ENCODE measurements at regions not wholly inside any gene's neighbourhood (a gene's known extent, or its start where the extent isn't known, plus 50 kb on each side); places are given as distances from the start of the nearest gene placed in this dataset.

DNA sequence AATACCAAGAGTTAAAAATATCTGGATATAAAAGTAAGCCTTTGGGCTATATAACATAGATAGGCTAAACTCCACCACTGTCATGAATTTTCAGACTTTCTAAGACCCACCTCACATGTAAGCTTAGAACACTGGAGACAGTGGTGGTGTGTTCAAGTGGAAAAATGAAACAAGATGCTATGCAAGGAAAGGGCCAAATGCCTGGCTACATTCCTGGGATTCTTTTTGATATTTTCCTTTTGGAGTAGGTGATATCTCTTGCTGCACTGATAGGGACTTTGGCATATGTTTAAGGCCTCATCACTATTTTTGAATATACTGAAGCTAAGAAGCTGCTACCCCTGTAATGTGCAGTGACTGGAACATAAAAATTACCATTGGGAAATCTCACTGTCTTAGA lies 341.3 kb downstream of the SLC16A7 start:
- H3K9me3 Mint-ChIP-seq: no peaks in the 10 kb centered on the region
- ATAC-seq (no peak), DNase-seq (ENCODE audit: low spot score) (no peak)
- no peak overlapping the region for H3K27ac Mint-ChIP-seq
- peaks cover 20% of the 10 kb centered on the region for H3K4me1 Mint-ChIP-seq
- TF ChIP-seq OVOL2 (CRISPR knock-in tag; IDR thresholded peaks at IDR 0.05; ENCODE audit: borderline replicate concordance) (no peak), ZNF317 (CRISPR knock-in tag; IDR thresholded peaks at IDR 0.05; ENCODE audit: borderline replicate concordance, low read depth) (no peak), CREB1 (CRISPR knock-in tag; IDR thresholded peaks at IDR 0.05) (no peak), NFATC4 (CRISPR knock-in tag; IDR thresholded peaks at IDR 0.05) (no peak), TP53 (CRISPR knock-in tag; IDR thresholded peaks at IDR 0.05) (no peak), SMAD4 (CRISPR knock-in tag; IDR thresholded peaks at IDR 0.05) (no peak), MYBL2 (CRISPR knock-in tag; IDR thresholded peaks at IDR 0.05) (no peak)
- H3K4me3 Mint-ChIP-seq: no peak overlapping the region
- H3K27me3 Mint-ChIP-seq (ENCODE audit: low read depth): peaks cover 43% of the 10 kb centered on the region
- no peaks in the 10 kb centered on the region for H3K36me3 Mint-ChIP-seq
- POLR2A ChIA-PET: no interaction called here
- CTCF ChIA-PET: no interaction called here

DNA sequence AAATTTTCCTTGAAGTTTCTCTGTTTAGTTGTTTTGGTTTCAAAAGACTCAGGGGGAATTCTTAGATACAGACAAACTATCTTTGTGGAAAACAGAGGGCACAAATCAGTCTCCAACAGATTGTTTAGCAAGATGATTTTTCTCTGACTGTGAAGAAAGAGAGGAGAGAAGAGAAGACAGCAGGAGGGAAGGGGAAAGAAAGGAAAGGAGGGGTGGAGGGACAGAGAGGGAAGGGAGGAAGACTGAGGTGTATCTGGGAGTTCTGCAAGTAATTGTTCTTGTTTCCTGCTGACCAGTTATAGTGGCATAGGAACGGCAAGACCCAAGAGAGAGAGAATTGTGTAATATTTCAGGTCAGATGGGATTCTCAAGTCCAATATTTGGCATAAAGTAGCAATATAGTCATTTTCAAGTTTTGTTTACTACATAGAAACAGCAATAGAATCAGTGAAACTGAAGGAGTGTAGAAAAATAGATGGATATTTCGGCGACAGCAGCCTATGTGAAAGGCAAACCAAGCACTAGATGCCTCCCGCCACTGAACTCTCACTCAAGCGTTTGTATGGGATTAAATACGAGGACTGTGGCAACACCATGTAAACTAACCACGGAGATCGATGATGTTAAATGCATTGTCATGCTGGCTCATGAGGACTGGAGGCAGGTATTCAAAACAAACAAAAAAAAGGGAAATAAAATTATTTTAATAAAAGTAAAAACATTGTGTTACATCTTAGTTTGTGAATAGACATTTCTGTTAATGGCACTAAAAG lies 342.5 kb downstream of the SLC16A7 start:
- Mint-ChIP-seq H3K27ac (peak overlapping the region; percentile 11; the same call in 1 of the 2 replicates), H3K4me1 (peaks cover 21% of the 10 kb centered on the region), H3K36me3 (no peaks in the 10 kb centered on the region), H3K4me3 (no peak overlapping the region), H3K9me3 (no peaks in the 10 kb centered on the region), H3K27me3 (ENCODE audit: low read depth) (peaks cover 43% of the 10 kb centered on the region)
- ChIA-PET POLR2A (no interaction called here), CTCF (no interaction called here)
- DNase-seq (ENCODE audit: low spot score): no peak
- TF ChIP-seq GTF2I (CRISPR knock-in tag; conservative IDR thresholded peaks at IDR 0.05) (no peak), NR3C1 (CRISPR knock-in tag; conservative IDR thresholded peaks at IDR 0.05; ENCODE audit: low read depth) (no peak)
- TF ChIP-seq, protein P1, sequence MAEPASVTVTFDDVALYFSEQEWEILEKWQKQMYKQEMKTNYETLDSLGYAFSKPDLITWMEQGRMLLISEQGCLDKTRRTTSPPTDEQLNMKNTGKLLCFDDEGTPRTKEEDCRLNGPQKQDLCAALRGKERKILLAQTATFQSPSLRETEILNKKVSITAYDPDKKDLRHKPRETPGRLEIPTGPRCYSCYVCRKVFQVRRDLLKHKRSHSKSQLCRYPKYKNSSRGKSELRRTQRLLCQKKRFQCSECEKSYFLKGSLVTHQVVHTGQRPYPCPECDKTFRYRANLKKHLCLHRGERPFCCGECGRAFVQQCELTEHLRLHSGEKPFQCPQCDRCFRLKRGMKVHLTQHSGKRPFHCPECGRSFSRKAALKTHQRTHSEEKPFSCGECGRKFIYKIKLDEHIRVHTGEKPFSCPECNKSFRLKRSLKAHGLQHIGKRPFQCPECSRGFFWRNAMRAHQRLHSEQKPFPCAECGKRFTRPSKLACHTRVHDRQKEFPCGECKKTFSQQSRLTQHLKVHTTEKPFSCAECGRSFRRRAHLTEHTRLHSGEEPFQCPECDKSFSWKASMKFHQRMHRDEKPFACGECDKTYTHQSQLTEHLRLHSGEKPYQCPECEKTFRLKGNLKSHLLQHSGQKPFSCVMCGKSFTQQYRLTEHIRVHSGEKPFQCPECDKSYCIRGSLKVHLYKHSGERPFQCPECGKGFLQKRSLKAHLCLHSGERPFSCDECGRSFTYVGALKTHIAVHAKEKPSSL (CRISPR knock-in tag; conservative IDR thresholded peaks at IDR 0.05): no peak
- TF ChIP-seq, protein P2, sequence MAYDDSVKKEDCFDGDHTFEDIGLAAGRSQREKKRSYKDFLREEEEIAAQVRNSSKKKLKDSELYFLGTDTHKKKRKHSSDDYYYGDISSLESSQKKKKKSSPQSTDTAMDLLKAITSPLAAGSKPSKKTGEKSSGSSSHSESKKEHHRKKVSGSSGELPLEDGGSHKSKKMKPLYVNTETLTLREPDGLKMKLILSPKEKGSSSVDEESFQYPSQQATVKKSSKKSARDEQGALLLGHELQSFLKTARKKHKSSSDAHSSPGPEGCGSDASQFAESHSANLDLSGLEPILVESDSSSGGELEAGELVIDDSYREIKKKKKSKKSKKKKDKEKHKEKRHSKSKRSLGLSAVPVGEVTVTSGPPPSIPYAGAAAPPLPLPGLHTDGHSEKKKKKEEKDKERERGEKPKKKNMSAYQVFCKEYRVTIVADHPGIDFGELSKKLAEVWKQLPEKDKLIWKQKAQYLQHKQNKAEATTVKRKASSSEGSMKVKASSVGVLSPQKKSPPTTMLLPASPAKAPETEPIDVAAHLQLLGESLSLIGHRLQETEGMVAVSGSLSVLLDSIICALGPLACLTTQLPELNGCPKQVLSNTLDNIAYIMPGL (CRISPR knock-in tag; IDR thresholded peaks at IDR 0.05): no peak
- ATAC-seq: peak; percentile 89

DNA sequence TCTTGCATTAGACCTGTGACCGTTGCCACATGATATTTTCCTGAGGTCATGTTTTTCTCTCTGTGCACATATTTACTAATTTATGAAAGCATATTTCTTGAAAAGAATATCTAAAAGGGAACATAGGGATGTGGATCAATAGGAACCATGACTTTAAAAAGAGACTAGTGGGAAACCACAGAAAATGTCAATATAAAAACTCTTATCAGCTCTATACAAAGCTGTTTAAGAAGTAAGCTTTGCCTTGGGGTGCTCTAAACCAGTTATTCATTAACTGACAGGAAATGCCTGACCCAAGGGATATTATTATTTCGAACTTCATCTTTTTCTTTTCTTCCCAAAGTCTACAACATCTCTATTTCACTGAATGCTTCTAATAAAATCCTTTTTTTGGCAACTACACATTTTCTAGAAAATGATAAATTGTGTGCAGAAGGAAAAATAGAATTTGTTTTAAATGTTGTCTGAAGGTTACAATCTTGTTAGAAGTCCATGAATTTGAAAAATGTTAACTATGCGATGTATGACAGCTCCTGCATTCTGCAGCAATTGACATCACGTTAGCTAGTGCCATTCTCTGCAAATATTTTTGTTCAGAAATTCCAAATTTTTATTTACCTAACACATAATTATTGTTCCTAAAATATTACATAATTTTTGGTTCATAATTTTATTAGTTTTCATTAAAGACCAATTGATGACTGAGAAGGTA lies 345.0 kb downstream of the SLC16A7 start:
- DNase-seq (ENCODE audit: low spot score) (no peak), ATAC-seq (no peak)
- peaks cover 30% of the 10 kb centered on the region for H3K27me3 Mint-ChIP-seq (ENCODE audit: low read depth)
- H3K4me1 Mint-ChIP-seq: peaks cover 24% of the 10 kb centered on the region
- no peaks in the 10 kb centered on the region for H3K36me3 Mint-ChIP-seq
- H3K4me3 Mint-ChIP-seq: no peak overlapping the region
- ChIA-PET POLR2A (interaction anchor here (0.7 kb wide), 1 partner anchor 447 kb away, joined by 3 read pairs; no protein-coding TSS in a partner anchor), CTCF (no interaction called here)
- H3K27ac Mint-ChIP-seq: no peak overlapping the region
- H3K9me3 Mint-ChIP-seq: no peaks in the 10 kb centered on the region
- TF ChIP-seq ETV6 (CRISPR knock-in tag; IDR thresholded peaks at IDR 0.05) (no peak), CBFB (CRISPR knock-in tag; IDR thresholded peaks at IDR 0.05; ENCODE audit: low read depth) (no peak), ATF1 (CRISPR knock-in tag; IDR thresholded peaks at IDR 0.05) (no peak), HMGA2 (CRISPR knock-in tag; IDR thresholded peaks at IDR 0.05) (no peak), ZNF671 (CRISPR knock-in tag; IDR thresholded peaks at IDR 0.05) (no peak)
- TF ChIP-seq, protein P3, sequence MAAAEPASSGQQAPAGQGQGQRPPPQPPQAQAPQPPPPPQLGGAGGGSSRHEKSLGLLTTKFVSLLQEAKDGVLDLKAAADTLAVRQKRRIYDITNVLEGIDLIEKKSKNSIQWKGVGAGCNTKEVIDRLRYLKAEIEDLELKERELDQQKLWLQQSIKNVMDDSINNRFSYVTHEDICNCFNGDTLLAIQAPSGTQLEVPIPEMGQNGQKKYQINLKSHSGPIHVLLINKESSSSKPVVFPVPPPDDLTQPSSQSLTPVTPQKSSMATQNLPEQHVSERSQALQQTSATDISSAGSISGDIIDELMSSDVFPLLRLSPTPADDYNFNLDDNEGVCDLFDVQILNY (CRISPR knock-in tag; IDR thresholded peaks at IDR 0.05): no peak
- TF ChIP-seq, protein P4, sequence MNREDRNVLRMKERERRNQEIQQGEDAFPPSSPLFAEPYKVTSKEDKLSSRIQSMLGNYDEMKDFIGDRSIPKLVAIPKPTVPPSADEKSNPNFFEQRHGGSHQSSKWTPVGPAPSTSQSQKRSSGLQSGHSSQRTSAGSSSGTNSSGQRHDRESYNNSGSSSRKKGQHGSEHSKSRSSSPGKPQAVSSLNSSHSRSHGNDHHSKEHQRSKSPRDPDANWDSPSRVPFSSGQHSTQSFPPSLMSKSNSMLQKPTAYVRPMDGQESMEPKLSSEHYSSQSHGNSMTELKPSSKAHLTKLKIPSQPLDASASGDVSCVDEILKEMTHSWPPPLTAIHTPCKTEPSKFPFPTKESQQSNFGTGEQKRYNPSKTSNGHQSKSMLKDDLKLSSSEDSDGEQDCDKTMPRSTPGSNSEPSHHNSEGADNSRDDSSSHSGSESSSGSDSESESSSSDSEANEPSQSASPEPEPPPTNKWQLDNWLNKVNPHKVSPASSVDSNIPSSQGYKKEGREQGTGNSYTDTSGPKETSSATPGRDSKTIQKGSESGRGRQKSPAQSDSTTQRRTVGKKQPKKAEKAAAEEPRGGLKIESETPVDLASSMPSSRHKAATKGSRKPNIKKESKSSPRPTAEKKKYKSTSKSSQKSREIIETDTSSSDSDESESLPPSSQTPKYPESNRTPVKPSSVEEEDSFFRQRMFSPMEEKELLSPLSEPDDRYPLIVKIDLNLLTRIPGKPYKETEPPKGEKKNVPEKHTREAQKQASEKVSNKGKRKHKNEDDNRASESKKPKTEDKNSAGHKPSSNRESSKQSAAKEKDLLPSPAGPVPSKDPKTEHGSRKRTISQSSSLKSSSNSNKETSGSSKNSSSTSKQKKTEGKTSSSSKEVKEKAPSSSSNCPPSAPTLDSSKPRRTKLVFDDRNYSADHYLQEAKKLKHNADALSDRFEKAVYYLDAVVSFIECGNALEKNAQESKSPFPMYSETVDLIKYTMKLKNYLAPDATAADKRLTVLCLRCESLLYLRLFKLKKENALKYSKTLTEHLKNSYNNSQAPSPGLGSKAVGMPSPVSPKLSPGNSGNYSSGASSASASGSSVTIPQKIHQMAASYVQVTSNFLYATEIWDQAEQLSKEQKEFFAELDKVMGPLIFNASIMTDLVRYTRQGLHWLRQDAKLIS (CRISPR knock-in tag; IDR thresholded peaks at IDR 0.05; ENCODE audit: borderline replicate concordance): no peak
- TF ChIP-seq, protein P5, sequence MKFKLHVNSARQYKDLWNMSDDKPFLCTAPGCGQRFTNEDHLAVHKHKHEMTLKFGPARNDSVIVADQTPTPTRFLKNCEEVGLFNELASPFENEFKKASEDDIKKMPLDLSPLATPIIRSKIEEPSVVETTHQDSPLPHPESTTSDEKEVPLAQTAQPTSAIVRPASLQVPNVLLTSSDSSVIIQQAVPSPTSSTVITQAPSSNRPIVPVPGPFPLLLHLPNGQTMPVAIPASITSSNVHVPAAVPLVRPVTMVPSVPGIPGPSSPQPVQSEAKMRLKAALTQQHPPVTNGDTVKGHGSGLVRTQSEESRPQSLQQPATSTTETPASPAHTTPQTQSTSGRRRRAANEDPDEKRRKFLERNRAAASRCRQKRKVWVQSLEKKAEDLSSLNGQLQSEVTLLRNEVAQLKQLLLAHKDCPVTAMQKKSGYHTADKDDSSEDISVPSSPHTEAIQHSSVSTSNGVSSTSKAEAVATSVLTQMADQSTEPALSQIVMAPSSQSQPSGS (CRISPR knock-in tag; IDR thresholded peaks at IDR 0.05; ENCODE audit: borderline replicate concordance, low read depth): no peak
